ENCODE measurements at regions not wholly inside any gene's neighbourhood (a gene's known extent, or its start where the extent isn't known, plus 50 kb on each side); places are given as distances from the start of the nearest gene placed in this dataset.

- TF ChIP-seq CTCF (IDR thresholded peaks at IDR 0.05; ENCODE audit: low read depth, low read length, missing input control) (no peak), REST (IDR thresholded peaks at IDR 0.05) (no peak), TAF1 (conservative IDR thresholded peaks at IDR 0.05) (no peak), SP1 (IDR thresholded peaks at IDR 0.05) (no peak)
Observed at GRCh38 chr10:104559935-104560334, 81.2 kb upstream of the SORCS3 start.

All from liver (tissue), 3 donors.